HG03520 (cell line): ENCODE measurements at regions not wholly inside any gene's neighbourhood (a gene's known extent, or its start where the extent isn't known, plus 50 kb on each side); places are given as distances from the start of the nearest gene placed in this dataset.

Experiments used
- ATAC-seq: cut with Tn5 transposase; IDR thresholded peaks from one replicate; pipeline ENCODE4 v1.9.1; 2021; ENCODE audit warnings: mild to moderate bottlenecking, moderate library complexity; ENCODE audit not compliant: unreplicated experiment

DNA sequence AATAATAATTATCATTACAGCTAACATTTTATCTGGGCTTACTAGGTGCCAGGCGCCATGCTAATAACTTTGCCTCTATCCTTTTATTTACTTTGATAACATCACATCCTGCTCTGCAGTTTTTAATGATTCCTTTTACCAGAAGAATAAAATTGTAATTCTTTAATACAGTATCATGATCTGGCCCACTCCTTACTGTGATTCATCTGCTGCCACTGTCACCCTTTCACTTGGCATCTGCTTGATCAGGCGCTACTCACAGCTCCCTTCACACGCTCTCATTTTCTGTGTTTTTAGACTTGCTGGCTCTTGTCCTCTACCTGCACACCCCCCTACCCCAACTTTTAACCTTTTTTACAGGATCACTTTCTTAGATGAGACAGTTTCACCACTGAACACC, 167.5 kb downstream of the NTMT2 start:
- no peak for ATAC-seq

DNA sequence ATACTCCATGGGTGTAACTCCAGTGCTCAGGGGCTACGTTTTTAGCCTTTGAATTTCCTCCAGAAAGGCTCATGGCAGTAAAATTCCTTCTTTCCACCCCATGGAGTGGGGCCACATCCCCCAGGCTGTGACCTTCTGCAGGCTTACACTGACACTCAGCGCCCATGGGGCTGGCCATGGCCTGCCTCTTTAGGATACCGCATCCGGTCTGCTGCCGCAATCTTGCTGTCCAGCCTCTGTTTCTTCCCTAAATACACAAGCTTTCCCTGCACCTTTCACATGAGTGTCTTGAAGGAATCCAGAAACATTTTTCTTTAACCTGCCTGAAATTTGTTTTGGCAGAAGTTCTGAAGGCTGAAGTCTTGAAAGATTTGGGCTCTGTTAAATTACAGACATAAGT, 170.5 kb downstream of the NTMT2 start:
- no peak for ATAC-seq

DNA sequence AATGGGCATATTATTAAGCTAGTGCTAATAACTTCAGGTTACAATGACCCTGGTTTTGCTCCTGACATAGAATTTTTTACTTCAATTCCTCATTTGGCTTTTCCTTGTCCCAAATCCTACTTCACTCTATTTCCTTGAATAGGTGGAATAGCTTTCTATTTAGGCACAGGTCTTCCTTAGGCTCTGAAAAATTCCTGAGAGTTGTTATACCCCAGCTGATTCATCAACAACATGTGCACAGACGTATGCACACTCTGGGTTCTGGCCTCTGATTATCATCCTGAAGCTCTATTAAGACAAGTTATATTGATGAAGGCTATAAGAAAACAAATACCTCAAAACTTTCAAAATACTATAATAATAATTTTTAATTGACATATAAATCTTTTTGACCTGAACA, 172.4 kb downstream of the NTMT2 start:
- ATAC-seq, result no peak

DNA sequence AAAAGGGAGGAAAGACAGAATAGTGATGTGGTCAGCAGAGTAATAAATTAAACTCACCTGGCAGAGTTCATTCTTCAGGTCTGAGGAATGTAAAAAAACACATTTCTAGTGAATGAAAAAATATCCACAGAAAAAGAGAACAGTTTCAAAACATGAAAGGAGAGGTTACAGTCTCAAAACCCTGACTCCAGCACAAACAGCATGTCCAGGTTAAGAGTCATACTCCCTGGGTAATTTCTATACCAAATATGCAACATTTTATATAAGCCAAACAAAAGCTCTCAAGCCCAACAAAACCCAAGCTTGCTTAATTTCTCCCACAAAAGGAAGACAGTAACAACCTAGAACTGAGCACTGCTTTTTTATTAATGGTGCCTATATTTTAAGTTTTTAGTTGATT, 173.0 kb downstream of the NTMT2 start:
- no peak for ATAC-seq

DNA sequence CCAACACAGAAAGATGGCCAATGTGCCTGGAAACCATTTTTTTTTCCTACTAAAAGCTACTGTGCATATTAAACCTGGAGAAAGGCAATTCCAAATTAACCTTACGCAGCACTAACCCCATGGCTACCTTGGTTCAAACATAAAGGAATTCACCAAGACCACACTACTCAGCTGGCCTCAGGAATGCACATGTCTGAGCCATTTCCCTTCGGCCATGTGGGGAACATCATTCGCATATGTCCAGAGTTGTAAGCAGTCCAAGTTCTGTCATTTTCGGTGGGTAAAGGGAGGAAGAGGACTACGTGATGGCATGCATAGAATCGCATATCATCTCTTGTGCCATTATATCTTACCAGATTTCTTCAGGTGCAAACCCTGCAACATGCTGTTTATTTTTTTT, 175.4 kb downstream of the NTMT2 start:
- ATAC-seq, result no peak

DNA sequence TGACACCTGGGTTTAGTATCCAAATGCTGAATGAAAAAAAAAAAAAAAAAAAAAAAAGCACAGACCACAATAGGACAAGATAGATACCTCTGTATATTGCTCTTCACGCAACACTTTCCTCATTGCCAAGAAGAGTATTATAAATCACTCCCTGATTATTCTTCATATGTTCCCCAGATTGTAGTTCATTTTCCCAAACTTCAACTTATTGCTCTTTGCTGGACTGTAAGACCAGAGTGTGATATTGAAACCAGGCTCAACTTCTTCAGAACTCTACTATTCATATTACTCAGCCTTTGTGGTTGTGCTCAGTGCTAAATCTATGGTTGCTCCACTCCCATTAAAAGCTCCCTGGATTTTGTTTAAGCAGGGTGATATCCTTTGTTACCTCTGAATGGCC, 180.4 kb downstream of the NTMT2 start:
- no peak for ATAC-seq

DNA sequence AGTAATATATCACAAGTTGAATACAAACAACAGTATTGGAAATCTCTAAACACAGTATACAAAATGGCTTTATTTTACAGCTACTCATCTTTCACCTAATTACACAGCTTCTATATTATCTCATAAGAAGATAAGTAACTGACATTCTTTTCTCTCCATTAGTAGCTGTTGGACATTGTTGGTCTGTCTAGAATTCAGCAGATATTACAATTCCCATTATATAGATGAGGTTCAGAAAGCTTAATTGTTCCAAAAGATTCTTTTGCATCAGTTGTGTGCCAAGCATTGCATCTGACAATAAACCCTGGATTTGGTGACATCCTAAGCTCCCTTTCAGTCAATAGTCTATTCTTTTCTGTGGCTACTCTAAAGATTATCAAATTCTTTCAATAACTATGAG, 187.0 kb downstream of the NTMT2 start:
- ATAC-seq, result no peak

DNA sequence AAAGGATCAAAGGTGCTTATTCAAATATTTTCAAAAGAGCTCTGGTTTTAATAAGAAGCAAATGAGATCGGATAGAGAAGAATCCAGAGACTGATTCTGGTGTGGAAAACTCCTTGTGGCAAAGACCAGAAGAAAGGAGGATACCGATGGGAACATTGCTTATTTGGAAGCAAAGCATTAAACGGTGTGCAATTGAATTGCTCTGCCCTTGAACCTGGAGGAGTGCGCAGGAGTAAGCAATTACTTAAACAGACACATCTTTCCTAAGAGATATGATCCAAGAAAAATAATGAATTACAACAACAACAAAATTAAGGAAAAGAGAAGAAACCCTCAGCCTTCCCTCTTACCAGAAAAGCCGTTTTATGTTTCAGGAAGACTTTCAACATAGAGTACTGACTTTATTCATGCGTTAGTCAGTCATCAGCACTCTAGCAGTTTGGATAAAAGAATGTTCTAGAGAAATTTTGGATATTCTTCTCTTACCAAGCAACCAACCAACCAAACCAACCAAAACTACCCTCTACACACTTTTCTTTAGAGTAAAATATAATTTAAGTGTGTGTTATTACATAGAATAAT, 191.7 kb downstream of the NTMT2 start:
- ATAC-seq, result no peak

DNA sequence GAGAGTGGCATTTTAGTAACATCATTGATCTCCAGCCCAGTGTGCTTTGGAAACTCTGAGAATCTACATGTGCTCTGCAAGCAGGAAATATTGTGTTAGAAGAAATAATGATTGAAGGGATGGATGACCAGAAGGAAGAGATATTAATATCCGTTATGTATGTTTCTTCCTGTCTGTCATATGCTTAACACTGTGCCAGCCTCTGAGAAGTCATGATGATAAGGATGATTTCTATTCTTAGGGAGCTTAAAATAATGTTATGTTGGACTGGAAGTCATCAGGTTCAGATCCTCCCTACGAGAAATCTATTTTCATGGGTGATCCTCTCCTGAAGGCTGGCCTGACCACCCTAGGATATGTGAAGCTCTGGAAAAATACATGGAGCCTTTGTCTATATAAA, 192.4 kb upstream of the GORAB start:
- ATAC-seq, result no peak

DNA sequence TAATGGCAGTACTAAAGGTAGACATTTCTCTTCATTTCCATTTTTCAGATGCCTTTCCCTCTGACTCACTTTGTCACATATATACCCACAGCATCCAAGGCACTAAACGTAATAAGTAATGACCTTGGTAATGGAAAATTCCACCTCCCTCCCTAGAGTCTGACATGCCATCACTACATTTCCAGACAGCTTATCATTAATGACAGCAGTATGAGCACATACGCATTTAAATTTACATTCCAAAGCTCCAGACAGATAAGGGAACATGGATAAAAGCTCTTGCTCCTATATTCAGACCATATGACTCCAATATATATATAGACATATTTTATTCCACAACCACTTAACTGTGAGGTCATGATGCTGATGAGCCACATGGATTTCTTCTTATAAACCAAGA, 191.7 kb upstream of the GORAB start:
- no peak for ATAC-seq

DNA sequence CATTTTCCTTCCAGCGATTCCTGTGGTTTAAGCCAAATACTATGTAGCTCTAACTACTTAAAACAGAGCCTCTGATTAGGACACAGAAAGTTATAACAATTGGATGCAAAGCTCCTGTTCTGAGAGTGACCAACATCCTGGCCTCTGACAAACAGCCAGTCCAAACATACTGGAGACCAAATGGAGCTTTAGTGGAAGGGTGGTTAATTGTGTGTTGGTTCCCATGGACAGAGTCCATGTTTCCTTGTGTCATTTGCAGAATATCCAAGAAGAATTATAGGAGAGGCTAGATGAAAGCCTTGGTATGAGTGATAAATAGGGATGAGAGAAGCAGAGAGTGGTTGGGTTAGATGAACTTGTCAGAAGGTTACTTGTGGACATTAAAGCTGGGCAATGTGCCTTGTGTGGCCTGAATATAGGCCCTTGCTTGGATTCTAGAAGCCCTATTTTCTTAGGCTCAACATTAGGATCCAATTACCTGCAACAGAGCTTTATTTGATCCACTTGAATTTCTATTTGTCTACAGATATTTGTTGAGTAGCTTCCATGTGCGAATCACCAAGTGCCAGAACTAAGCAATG, 180.5 kb upstream of the GORAB start:
- no peak for ATAC-seq

DNA sequence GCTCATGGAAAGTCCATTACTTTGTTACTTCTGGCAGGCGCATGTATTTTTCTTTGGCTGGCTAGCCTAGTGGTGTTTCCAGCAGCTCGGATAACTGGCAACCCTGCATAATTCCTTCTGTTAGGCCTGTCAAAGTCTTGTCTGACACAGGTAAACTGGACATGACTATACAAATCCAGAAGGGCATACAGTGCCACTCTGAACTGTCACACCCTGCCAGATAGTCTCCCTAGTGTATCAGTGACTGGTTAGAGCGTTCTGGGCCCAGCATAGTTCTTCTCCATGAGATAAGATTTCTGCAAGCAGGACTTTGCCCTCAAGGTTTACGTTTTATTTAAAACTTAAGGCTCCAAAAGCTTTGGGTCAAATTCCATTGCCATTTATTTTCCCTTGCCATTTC, 177.7 kb upstream of the GORAB start:
- ATAC-seq, result no peak

DNA sequence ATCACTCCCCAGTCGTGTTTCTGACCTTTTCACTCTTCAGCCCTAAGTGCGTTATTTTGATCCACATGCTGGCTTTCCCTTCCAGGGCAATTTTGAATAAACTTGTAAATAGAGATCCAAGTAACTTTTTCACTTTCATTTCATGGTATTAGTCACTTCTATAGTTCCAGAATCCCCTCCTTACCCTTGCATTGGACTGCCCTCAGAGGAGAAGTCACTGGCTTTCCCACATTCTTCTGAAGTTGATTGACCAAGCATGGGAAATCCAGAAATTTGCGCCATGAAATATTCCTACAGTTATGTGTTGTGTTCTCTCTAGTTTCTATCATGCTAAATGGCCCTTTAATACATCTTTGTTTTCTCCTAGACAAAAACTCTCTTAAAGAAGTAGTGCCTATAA, 177.3 kb upstream of the GORAB start:
- ATAC-seq, result no peak

DNA sequence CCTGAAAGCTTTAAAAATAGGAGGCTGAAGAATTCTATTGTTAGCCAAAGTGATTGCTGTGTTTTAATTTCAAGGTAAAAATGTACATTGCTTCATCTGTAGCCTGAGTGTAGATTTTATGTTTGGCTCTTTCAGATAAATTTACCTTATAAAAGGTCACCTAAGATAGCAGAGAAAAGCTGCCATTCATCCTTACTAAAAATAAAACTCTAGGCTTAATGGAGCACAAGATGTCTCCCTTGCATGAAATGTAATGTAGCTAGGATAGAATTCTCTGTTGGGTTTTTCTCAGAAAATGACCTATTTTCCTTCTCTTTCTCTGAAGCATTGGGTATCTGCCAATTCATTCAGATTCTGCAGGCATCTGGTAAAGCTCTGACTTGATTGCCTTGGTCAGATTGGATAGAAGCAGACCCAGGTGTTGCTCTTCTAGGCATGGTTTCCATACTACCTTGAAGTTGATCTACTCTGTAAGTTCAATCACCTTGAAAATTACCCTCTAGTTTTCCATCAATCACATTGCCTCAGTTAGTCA, 176.6 kb upstream of the GORAB start:
- no peak for ATAC-seq

DNA sequence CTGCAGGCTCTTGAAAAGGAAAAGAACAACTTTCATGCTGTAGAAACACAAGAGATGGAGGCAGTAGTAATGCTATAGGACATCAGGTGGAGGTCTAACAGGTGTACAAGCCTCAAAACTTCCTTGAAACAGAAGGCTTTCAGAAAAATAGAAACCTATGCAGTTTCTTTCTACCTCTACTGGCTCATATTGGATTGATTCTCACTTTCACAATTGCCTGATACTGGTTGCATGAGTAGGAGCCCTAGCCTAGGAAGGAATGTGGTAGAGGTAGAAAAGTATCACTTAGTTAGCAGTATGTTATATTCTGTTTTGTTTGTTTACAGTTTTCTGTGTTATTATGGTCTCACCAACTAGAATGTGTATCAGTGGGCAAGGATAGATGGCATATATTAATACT, 175.4 kb upstream of the GORAB start:
- ATAC-seq, result no peak

DNA sequence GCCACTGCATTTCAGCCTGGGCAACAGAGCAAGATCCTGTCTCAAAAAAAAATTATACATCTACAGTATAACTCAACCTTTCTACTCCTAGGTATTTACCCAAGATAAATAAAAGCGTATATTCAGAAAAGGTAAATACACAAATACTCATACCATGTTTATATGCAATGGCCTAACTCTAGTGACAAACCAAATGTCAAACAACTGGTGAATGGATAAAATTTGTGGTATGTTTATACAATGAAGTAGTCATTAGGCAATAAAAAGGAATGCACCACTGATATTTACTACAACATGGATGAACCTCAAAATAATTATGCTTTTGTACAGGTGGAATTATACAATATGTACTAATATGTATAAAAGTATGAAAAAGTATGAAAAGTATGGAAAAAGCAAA, 174.2 kb upstream of the GORAB start:
- no peak for ATAC-seq

DNA sequence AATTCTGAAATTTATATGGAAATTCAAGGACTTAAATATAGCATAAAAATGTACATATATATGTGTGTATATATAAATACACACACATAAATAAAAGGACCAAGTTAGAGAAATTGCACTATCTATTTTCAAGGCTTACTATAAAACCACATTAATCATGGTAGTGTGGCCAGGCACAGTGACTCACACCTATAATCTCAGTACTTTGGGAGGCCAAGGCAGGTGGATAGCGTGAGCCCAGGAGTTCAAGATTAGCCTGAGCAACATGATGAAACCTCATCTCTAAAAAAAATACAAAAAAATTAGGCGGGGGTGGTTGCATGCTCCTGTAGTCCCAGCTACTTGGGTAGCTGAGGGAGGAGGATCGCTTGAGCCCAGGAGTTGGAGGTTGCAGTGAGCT, 171.4 kb upstream of the GORAB start:
- ATAC-seq, result no peak

DNA sequence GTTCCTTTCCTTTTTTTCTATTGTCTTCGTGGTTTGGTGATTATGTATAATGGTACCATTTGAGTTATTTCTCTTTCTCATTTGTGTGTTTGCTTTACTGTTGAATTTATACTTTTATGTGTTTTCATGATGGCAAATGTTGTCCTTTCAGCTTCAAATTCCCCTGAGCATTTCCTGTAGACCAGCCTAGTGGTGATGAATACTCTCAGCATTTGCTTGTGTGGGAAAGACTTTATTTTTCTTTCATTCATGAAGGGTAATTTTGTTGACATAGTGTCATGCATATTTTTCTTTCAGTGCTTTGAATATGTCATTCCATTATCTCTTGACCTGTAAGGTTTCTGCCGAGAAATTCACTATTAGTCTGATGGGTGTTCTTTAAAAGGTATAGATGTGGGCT, 166.6 kb upstream of the GORAB start:
- ATAC-seq, result no peak

DNA sequence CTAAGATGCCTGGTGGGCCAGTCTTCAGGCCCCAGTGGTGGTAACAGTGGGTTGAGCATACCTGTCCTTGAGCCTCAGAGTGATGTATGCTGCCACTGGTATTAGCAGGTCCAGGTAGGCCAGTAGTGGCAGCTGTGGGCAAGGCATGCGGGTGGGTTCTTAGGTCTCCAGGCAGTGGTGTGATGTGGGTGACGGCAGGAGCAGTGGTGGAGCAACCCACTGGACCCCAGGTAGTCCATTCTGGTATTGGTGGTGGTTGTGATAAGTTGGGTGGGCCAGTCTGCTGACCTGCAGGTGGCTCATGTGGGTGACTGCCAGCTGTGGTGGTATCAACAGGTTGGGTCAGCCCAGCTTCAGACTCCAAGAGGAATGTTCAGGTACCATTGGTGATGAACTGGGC, 165.0 kb upstream of the GORAB start:
- ATAC-seq, result no peak

DNA sequence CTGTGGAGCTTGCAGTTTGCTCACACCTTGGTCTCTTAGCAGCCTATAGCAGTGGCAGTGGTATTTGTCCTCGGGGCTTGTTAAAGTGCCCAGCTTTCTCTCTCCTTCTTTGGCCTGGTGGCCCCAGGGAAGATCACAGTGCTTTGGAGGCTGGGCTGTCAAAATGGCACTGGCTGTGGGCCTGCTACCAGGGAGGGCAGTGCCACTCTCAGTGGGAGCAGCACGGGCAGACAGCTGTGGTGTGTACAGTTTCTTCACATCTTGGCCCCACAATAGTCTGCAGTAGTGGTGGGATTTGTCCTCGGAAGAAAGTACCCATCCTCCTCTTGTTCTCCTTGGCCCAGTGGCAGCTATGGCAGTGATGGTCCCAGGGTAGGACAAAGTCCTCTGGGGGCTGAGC, 164.4 kb upstream of the GORAB start:
- ATAC-seq, result no peak

DNA sequence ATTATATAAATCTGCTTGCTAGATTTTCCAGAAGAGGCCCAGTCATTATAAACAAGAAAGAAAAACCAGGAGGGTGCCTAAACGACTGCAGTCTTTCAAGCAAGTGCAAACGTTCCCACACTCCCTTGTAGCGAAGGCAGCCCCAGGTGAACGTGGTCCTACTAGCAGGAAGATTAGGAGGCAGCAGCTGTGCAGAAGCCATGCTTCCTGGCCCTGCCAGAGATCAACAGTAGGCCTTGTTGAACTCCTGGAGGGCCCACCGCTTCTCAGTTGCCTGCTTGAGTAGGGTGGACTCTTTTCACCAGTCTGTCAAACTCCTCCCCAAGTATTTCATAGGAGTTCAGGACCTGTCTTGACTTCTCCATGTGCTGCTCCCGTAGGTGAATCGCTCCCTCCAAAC, 163.0 kb upstream of the GORAB start:
- ATAC-seq, result no peak

DNA sequence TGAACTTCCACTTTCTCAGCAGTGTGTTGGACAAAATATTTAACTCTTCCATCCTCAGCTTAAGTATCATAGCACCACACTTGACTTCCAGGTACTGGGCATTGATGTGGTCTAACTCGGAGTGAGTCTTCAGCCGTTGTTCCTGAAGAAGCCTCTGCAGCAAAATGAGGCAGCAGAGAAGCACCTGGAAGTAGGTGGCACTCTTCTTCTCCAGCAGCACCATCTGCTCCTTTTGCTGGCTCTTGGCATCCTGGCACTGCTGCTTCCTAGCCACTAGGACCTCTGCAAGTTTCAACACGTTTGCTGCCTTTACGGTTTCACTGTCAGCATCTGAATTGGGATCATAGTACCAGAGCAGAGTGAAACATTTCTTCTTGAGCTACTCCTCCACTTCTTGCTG, 162.5 kb upstream of the GORAB start:
- no peak for ATAC-seq

DNA sequence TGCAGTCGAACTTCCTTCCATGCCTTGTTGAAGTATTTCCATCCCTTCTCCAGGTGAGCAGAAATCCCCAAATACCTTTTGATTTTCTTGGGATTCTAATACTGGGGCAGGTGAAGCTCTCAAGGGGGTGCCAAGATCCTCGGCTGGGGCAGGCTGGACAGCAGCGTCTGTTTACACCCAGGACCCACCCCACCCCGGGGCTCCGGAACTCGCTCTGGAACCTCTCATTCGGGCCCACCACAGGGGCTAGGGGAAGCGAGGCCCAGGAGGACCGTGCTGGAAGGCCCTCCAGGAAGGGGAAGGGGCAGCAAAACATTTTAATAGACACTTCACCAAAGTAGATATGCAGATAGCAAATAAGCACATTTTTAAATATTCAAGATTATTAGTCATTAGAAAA, 161.9 kb upstream of the GORAB start:
- no peak for ATAC-seq
